WTC11 (cell line): ENCODE measurements at regions not wholly inside any gene's neighbourhood (a gene's known extent, or its start where the extent isn't known, plus 50 kb on each side); places are given as distances from the start of the nearest gene placed in this dataset.
"Not testable (repeated sequence)": the region's sequence is repeated elsewhere in the genome, so short reads cannot be mapped to it uniquely, and the experiment has no call there.

Experiments used
- ATAC-seq: fragments of 200-7000 bp; cut with Tn5 transposase; 2 replicates; pipeline ENCODE4 v1.10.0; 2021; ENCODE audit warnings: mild to moderate bottlenecking, moderate library complexity
- CTCF ChIA-PET: fragments of 300-600 bp; sonication (Branson Sonifier 250); formaldehyde crosslinking; loops from one replicate; lab custom pipeline; 2021; ENCODE audit warnings: antibody characterized with exemption; lab: Charles Lee
- POLR2A ChIA-PET: fragments of 350-600 bp; sonication (Branson Sonifier 250); formaldehyde crosslinking; loops from one replicate; lab custom pipeline; 2021; ENCODE audit warnings: antibody characterized with exemption; lab: Charles Lee
- DNase-seq: peaks from one replicate; pipeline ENCODE4 v3.0.0; 2021; ENCODE audit warnings: low spot score
- H3K27ac Mint-ChIP-seq: 2 replicates; pipeline ENCODE4 v1.8.0; 2021; ENCODE audit warnings: mixed read lengths
- H3K27me3 Mint-ChIP-seq: 2 replicates; pipeline ENCODE4 v1.8.0; 2021; ENCODE audit warnings: low read depth, mild to moderate bottlenecking, moderate library complexity, mixed read lengths
- H3K36me3 Mint-ChIP-seq: 2 replicates; pipeline ENCODE4 v1.8.0; 2021; ENCODE audit warnings: mixed read lengths
- H3K4me1 Mint-ChIP-seq: 2 replicates; pipeline ENCODE4 v1.8.0; 2022; ENCODE audit warnings: mixed read lengths
- H3K4me3 Mint-ChIP-seq: 2 replicates; pipeline ENCODE4 v1.8.0; 2021; ENCODE audit warnings: mild to moderate bottlenecking, moderate library complexity, mixed read lengths
- H3K9me3 Mint-ChIP-seq: 2 replicates; pipeline ENCODE4 v1.8.0; 2021; ENCODE audit warnings: mixed read lengths
- ATF1 ChIP-seq: sonication (generic); formaldehyde crosslinking; IDR thresholded peaks from 2 replicates; pipeline ENCODE4 v1.8.1; 2023; ENCODE audit warnings: mild to moderate bottlenecking, moderate library complexity, missing genetic modification reagents
- CREM ChIP-seq: sonication (generic); formaldehyde crosslinking; IDR thresholded peaks from 2 replicates; pipeline ENCODE4 v1.8.1; 2022; ENCODE audit warnings: mild to moderate bottlenecking, missing genetic modification reagents, moderate library complexity
- FOXJ3 ChIP-seq: sonication (generic); formaldehyde crosslinking; IDR thresholded peaks from 2 replicates; pipeline ENCODE4 v1.9.0; 2021; ENCODE audit warnings: missing genetic modification reagents, mild to moderate bottlenecking, borderline replicate concordance
- FOXK1 ChIP-seq: sonication (generic); formaldehyde crosslinking; IDR thresholded peaks from 2 replicates; pipeline ENCODE4 v1.8.0; 2022; ENCODE audit warnings: mild to moderate bottlenecking, moderate library complexity, missing genetic modification reagents
- FOXP1 ChIP-seq: sonication (generic); formaldehyde crosslinking; IDR thresholded peaks from 2 replicates; pipeline ENCODE4 v1.8.0; 2022; ENCODE audit warnings: missing genetic modification reagents, mild to moderate bottlenecking, moderate library complexity, borderline replicate concordance
- HMGA2 ChIP-seq: fragments of 250-450 bp; sonication (Bioruptor Pico); IDR thresholded peaks from 2 replicates; pipeline ENCODE4 v1.4.0; 2021; ENCODE audit warnings: mild to moderate bottlenecking, moderate library complexity
- JAZF1 ChIP-seq: fragments of 250-450 bp; sonication (Bioruptor Pico); IDR thresholded peaks from 2 replicates; pipeline ENCODE4 v1.9.0; 2021; ENCODE audit warnings: moderate library complexity, mild to moderate bottlenecking, inconsistent platforms
- JUN ChIP-seq: sonication (generic); formaldehyde crosslinking; IDR thresholded peaks from 2 replicates; pipeline ENCODE4 v1.8.0; 2023; ENCODE audit warnings: mild to moderate bottlenecking, missing genetic modification reagents
- KAT7 ChIP-seq: sonication (generic); formaldehyde crosslinking; IDR thresholded peaks from 2 replicates; pipeline ENCODE4 v1.8.1; 2023; ENCODE audit warnings: missing genetic modification reagents, mild to moderate bottlenecking, borderline replicate concordance
- MYBL2 ChIP-seq: sonication (generic); formaldehyde crosslinking; IDR thresholded peaks from 2 replicates; pipeline ENCODE4 v1.8.1; 2023; ENCODE audit warnings: mild to moderate bottlenecking, moderate library complexity, missing genetic modification reagents
- NR3C1 ChIP-seq: sonication (generic); formaldehyde crosslinking; conservative IDR thresholded peaks from 2 replicates; pipeline ENCODE4 v1.8.1; 2023; ENCODE audit warnings: low read depth, mild to moderate bottlenecking, missing genetic modification reagents
- PRRX2 ChIP-seq: fragments of 250-450 bp; sonication (Bioruptor Pico); IDR thresholded peaks from 2 replicates; pipeline ENCODE4 v1.8.0; 2021; ENCODE audit warnings: mild to moderate bottlenecking
- SMAD3 ChIP-seq: sonication (generic); formaldehyde crosslinking; IDR thresholded peaks from 2 replicates; pipeline ENCODE4 v1.8.0; 2022; ENCODE audit warnings: missing genetic modification reagents, mild to moderate bottlenecking, borderline replicate concordance
- SMAD4 ChIP-seq: sonication (generic); formaldehyde crosslinking; IDR thresholded peaks from 2 replicates; pipeline ENCODE4 v1.8.0; 2022; ENCODE audit warnings: mild to moderate bottlenecking, missing genetic modification reagents
- TCF7 ChIP-seq: sonication (generic); formaldehyde crosslinking; IDR thresholded peaks from 2 replicates; pipeline ENCODE4 v1.8.0; 2022; ENCODE audit warnings: mild to moderate bottlenecking, low read depth, missing genetic modification reagents, moderate library complexity
- TEAD1 ChIP-seq: sonication (generic); formaldehyde crosslinking; IDR thresholded peaks from 2 replicates; pipeline ENCODE4 v1.8.0; 2022; ENCODE audit warnings: mild to moderate bottlenecking, missing genetic modification reagents
- ZNF219 ChIP-seq: sonication (generic); formaldehyde crosslinking; IDR thresholded peaks from 2 replicates; pipeline ENCODE4 v1.8.0; 2023; ENCODE audit warnings: missing genetic modification reagents, mild to moderate bottlenecking, borderline replicate concordance
- ZNF396 ChIP-seq: fragments of 250-450 bp; sonication (Bioruptor Pico); IDR thresholded peaks from 2 replicates; pipeline ENCODE4 v1.8.0; 2021; ENCODE audit warnings: mild to moderate bottlenecking, moderate library complexity, borderline replicate concordance
- ZNF416 ChIP-seq: fragments of 250-450 bp; sonication (Bioruptor Pico); IDR thresholded peaks from 2 replicates; pipeline ENCODE4 v1.9.0; 2021; ENCODE audit warnings: mild to moderate bottlenecking, inconsistent platforms
- ZNF423 ChIP-seq: fragments of 250-450 bp; sonication (Bioruptor Pico); IDR thresholded peaks from 2 replicates; pipeline ENCODE4 v2.1.2; 2022; ENCODE audit warnings: mild to moderate bottlenecking, moderate library complexity
- TF ChIP-seq, protein P1 (sequence below): sonication (generic); formaldehyde crosslinking; IDR thresholded peaks from 2 replicates; pipeline ENCODE4 v1.8.1; 2022; ENCODE audit warnings: low read depth, mild to moderate bottlenecking, moderate library complexity, missing genetic modification reagents, borderline replicate concordance
- TF ChIP-seq, protein P2 (sequence below): sonication (generic); formaldehyde crosslinking; IDR thresholded peaks from 2 replicates; pipeline ENCODE4 v1.8.0; 2023; ENCODE audit warnings: missing genetic modification reagents
- TF ChIP-seq, protein P3 (sequence below): fragments of 250-450 bp; sonication (Bioruptor Pico); IDR thresholded peaks from 2 replicates; pipeline ENCODE4 v1.8.0; 2021; ENCODE audit warnings: mild to moderate bottlenecking
- TF ChIP-seq, protein P4 (sequence below): sonication (generic); formaldehyde crosslinking; IDR thresholded peaks from 2 replicates; pipeline ENCODE4 v1.8.1; 2022; ENCODE audit warnings: missing genetic modification reagents, borderline replicate concordance
- TF ChIP-seq, protein P5 (sequence below): fragments of 250-450 bp; sonication (Bioruptor Pico); IDR thresholded peaks from 2 replicates; pipeline ENCODE4 v2.1.2; 2022; ENCODE audit warnings: mild to moderate bottlenecking, moderate library complexity
- TF ChIP-seq, protein P6 (sequence below): sonication (generic); formaldehyde crosslinking; IDR thresholded peaks from 2 replicates; pipeline ENCODE4 v1.8.1; 2022; ENCODE audit warnings: low read depth, missing genetic modification reagents, borderline replicate concordance

DNA sequence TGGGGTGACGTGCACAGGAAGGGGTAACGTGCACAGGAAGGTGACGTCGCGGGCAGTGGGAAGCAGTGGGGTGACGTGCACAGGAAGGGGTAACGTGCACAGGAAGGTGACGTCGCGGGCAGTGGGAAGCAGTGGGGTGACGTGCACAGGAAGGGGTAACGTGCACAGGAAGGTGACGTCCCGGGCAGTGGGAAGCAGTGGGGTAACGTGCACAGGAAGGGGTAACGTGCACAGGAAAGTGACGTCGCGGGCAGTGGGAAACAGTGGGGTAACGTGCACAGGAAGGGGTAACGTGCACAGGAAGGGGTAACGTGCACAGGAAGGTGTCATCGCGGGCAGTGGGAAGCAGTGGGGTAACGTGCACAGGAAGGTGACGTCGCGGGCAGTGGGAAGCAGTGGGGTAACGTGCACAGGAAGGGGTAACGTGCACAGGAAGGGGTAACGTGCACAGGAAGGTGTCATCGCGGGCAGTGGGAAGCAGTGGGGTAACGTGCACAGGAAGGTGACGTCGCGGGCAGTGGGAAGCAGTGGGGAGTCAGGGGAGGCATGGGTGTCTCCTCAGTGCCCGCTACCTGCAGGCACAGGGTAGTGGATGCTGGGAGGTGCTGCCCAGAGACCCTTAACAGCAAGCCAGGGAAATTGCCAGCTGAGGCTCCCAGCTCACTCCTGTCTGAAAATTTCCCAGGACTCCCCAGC, 68.0 kb upstream of the CTBP2 start:
- H3K27me3 Mint-ChIP-seq, DNase-seq, H3K4me3 Mint-ChIP-seq, H3K36me3 Mint-ChIP-seq, H3K9me3 Mint-ChIP-seq, POLR2A ChIA-PET, H3K27ac Mint-ChIP-seq, ATAC-seq: not testable (repeated sequence)
- CTCF ChIA-PET = interaction anchor here (1.0 kb wide), 1 partner anchor 109 kb away, joined by 3 read pairs; no protein-coding TSS in a partner anchor
- H3K4me1 Mint-ChIP-seq = peaks cover 31% of the 10 kb centered on the region

DNA sequence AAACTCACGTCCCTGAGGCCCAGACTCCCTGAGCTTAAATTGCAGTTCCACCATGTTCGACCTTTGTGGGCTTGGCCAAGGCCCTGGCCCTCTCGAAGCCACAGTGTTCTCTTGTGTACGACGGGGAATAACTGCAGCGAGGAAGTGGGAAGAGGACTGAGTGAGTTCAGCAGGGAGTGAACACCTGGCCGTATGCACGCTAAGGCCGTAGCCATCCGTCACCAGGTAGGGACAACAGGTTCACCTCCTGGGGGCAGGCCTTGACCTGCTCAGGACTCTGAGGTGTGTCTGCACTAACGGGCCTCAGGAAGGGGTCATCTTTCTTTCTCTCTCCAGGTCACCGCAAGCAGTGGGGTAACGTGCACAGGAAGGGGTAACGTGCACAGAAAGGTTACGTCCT, 67.2 kb upstream of the CTBP2 start:
- Mint-ChIP-seq H3K4me1 (peaks cover 29% of the 10 kb centered on the region), H3K9me3 (0 out of 2 replicates have a peak, but pooled peaks cover 3% of the 10 kb centered on the region), H3K4me3 (no peak overlapping the region), H3K27me3 (no peaks in the 10 kb centered on the region), H3K27ac (no peak overlapping the region), H3K36me3 (no peaks in the 10 kb centered on the region)
- ATAC-seq = no peak
- no peak for DNase-seq
- ChIA-PET CTCF (no interaction called here), POLR2A (no interaction called here)
- TF ChIP-seq SMAD3 (no peak), JUN (CRISPR knock-in tag) (no peak), MYBL2 (CRISPR knock-in tag) (no peak), FOXJ3 (CRISPR knock-in tag) (no peak), NR3C1 (CRISPR knock-in tag) (no peak), ZNF396 (CRISPR knock-in tag) (no peak), ZNF416 (CRISPR knock-in tag) (no peak), FOXP1 (no peak), ATF1 (no peak), PRRX2 (CRISPR knock-in tag) (no peak), SMAD4 (no peak), CREM (CRISPR knock-in tag) (no peak), ZNF423 (CRISPR knock-in tag) (no peak), HMGA2 (CRISPR knock-in tag) (no peak)
- TF ChIP-seq, protein P1, sequence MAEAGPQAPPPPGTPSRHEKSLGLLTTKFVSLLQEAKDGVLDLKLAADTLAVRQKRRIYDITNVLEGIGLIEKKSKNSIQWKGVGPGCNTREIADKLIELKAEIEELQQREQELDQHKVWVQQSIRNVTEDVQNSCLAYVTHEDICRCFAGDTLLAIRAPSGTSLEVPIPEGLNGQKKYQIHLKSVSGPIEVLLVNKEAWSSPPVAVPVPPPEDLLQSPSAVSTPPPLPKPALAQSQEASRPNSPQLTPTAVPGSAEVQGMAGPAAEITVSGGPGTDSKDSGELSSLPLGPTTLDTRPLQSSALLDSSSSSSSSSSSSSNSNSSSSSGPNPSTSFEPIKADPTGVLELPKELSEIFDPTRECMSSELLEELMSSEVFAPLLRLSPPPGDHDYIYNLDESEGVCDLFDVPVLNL (CRISPR knock-in tag) = no peak
- TF ChIP-seq, protein P2, sequence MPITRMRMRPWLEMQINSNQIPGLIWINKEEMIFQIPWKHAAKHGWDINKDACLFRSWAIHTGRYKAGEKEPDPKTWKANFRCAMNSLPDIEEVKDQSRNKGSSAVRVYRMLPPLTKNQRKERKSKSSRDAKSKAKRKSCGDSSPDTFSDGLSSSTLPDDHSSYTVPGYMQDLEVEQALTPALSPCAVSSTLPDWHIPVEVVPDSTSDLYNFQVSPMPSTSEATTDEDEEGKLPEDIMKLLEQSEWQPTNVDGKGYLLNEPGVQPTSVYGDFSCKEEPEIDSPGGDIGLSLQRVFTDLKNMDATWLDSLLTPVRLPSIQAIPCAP (CRISPR knock-in tag) = no peak
- TF ChIP-seq, protein P3, sequence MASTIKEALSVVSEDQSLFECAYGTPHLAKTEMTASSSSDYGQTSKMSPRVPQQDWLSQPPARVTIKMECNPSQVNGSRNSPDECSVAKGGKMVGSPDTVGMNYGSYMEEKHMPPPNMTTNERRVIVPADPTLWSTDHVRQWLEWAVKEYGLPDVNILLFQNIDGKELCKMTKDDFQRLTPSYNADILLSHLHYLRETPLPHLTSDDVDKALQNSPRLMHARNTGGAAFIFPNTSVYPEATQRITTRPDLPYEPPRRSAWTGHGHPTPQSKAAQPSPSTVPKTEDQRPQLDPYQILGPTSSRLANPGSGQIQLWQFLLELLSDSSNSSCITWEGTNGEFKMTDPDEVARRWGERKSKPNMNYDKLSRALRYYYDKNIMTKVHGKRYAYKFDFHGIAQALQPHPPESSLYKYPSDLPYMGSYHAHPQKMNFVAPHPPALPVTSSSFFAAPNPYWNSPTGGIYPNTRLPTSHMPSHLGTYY (CRISPR knock-in tag) = no peak
- TF ChIP-seq, protein P4, sequence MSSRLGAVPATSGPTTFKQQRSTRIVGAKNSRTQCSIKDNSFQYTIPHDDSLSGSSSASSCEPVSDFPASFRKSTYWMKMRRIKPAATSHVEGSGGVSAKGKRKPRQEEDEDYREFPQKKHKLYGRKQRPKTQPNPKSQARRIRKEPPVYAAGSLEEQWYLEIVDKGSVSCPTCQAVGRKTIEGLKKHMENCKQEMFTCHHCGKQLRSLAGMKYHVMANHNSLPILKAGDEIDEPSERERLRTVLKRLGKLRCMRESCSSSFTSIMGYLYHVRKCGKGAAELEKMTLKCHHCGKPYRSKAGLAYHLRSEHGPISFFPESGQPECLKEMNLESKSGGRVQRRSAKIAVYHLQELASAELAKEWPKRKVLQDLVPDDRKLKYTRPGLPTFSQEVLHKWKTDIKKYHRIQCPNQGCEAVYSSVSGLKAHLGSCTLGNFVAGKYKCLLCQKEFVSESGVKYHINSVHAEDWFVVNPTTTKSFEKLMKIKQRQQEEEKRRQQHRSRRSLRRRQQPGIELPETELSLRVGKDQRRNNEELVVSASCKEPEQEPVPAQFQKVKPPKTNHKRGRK (CRISPR knock-in tag) = no peak

DNA sequence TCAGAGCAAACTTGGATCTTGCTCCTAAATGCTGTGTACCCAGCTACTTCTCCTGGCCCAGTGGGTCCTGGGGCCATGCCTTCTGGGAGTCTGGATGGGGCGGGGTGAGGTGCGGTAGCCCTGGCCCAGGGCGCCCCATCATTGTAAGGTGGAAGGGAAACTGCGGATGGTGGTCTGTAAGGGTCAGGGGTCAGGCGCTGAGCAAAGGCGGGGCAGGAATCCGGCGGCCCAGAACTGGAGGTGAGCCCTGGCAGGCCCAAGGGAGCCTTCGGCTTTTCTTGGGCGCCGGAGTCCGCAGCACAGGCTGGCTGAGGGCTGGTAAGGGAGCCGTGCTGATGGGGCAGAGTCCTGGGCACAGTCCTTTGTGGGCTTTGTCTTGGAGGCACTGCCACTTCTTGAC, 66.5 kb upstream of the CTBP2 start:
- CTCF ChIA-PET = no interaction called here
- 0 out of 2 replicates have a peak, but pooled peaks cover 3% of the 10 kb centered on the region for H3K9me3 Mint-ChIP-seq
- H3K36me3 Mint-ChIP-seq = no peaks in the 10 kb centered on the region
- H3K27ac Mint-ChIP-seq = no peak overlapping the region
- H3K27me3 Mint-ChIP-seq = peaks cover 1% of the 10 kb centered on the region; the same call in 1 of the 2 replicates
- peaks cover 29% of the 10 kb centered on the region for H3K4me1 Mint-ChIP-seq
- DNase-seq (no peak), ATAC-seq (no peak)
- H3K4me3 Mint-ChIP-seq = no peak overlapping the region
- POLR2A ChIA-PET = no interaction called here
- TF ChIP-seq TCF7 (CRISPR knock-in tag) = no peak
- TF ChIP-seq, protein P5, sequence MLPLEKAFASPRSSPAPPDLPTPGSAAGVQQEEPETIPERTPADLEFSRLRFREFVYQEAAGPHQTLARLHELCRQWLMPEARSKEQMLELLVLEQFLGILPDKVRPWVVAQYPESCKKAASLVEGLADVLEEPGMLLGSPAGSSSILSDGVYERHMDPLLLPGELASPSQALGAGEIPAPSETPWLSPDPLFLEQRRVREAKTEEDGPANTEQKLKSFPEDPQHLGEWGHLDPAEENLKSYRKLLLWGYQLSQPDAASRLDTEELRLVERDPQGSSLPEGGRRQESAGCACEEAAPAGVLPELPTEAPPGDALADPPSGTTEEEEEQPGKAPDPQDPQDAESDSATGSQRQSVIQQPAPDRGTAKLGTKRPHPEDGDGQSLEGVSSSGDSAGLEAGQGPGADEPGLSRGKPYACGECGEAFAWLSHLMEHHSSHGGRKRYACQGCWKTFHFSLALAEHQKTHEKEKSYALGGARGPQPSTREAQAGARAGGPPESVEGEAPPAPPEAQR = no peak
- TF ChIP-seq KAT7 = no peak
- TF ChIP-seq FOXK1 (CRISPR knock-in tag) = no peak
- no peak for TF ChIP-seq ZNF219 (CRISPR knock-in tag)
- TF ChIP-seq, protein P6, sequence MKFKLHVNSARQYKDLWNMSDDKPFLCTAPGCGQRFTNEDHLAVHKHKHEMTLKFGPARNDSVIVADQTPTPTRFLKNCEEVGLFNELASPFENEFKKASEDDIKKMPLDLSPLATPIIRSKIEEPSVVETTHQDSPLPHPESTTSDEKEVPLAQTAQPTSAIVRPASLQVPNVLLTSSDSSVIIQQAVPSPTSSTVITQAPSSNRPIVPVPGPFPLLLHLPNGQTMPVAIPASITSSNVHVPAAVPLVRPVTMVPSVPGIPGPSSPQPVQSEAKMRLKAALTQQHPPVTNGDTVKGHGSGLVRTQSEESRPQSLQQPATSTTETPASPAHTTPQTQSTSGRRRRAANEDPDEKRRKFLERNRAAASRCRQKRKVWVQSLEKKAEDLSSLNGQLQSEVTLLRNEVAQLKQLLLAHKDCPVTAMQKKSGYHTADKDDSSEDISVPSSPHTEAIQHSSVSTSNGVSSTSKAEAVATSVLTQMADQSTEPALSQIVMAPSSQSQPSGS (CRISPR knock-in tag) = no peak
- TF ChIP-seq JAZF1 = no peak
- TF ChIP-seq TEAD1 = no peak
